IMR-90 (cell line): ENCODE measurements at regions not wholly inside any gene's neighbourhood (a gene's known extent, or its start where the extent isn't known, plus 50 kb on each side); places are given as distances from the start of the nearest gene placed in this dataset.

ENCODE experiments used
- ATAC-seq: fragments of 200-7000 bp; cut with Tn5 transposase; 2 replicates; pipeline ENCODE4 v1.9.1; 2020; ENCODE audit warnings: low read depth, mild to moderate bottlenecking, moderate library complexity
- BruUV-seq: library from RNA; stranded (reverse); fragments of 400-500 nt; replicated peaks from 2 replicates; lab custom pipeline; 2021; lab: Mats Ljungman, UMichigan
- CTCF ChIA-PET: fragments of 300-600 bp; formaldehyde crosslinking; extraction: SDS; loops from one replicate; lab custom pipeline; 2021; ENCODE audit warnings: antibody characterized with exemption; lab: Yijun Ruan, JAX
- POLR2A ChIA-PET: fragments of 300-600 bp; sonication (Branson Sonifier 250); formaldehyde crosslinking; loops from one replicate; lab custom pipeline; 2022; ENCODE audit warnings: antibody characterized with exemption; ENCODE audit not compliant: unreplicated experiment; lab: Charles Lee
- DNase-seq: peaks from one replicate; pipeline ENCODE4 v3.0.0; 2013
- H2AFZ ChIP-seq: replicated peaks from 2 replicates; pipeline ENCODE3; 2013; ENCODE audit warnings: low read length, mild to moderate bottlenecking; ENCODE audit not compliant: poor library complexity
- H2AK5ac ChIP-seq: 2 replicates; pipeline ENCODE4 v1.6.1; 2013; ENCODE audit warnings: low read depth, low read length, inconsistent platforms
- H2AK9ac ChIP-seq: replicated peaks from 2 replicates; pipeline ENCODE3; 2013; ENCODE audit warnings: mild to moderate bottlenecking, low read depth, low read length, moderate library complexity; ENCODE audit not compliant: poor library complexity
- H2BK120ac ChIP-seq: 2 replicates; pipeline ENCODE4 v1.6.1; 2013; ENCODE audit warnings: low read depth, low read length, inconsistent platforms
- H2BK15ac ChIP-seq: 3 replicates; pipeline ENCODE4 v1.6.1; 2013; ENCODE audit warnings: low read depth, low read length, inconsistent platforms
- H2BK20ac ChIP-seq: 2 replicates; pipeline ENCODE4 v1.6.1; 2013; ENCODE audit warnings: low read depth, mild to moderate bottlenecking, inconsistent platforms, low read length, moderate library complexity
- H2BK5ac ChIP-seq: 2 replicates; pipeline ENCODE4 v1.6.1; 2013; ENCODE audit warnings: mild to moderate bottlenecking, low read depth, low read length, inconsistent platforms; ENCODE audit not compliant: poor library complexity, severe bottlenecking
- H3K14ac ChIP-seq: replicated peaks from 2 replicates; pipeline ENCODE4 v1.6.1; 2013; ENCODE audit warnings: low read depth, low read length, inconsistent platforms
- H3K18ac ChIP-seq: 2 replicates; pipeline ENCODE4 v1.6.1; 2013; ENCODE audit warnings: low read depth, low read length, control low read depth
- H3K23ac ChIP-seq: 2 replicates; pipeline ENCODE4 v1.6.1; 2013; ENCODE audit warnings: low read depth, low read length, inconsistent platforms
- H3K27ac ChIP-seq: 2 replicates; pipeline ENCODE4 v1.5.1; 2013; ENCODE audit warnings: mild to moderate bottlenecking, control low read depth, low read length; ENCODE audit not compliant: insufficient read depth
- H3K27me3 ChIP-seq: 2 replicates; pipeline ENCODE4 v1.6.1; 2013; ENCODE audit warnings: low read length; ENCODE audit not compliant: control insufficient read depth, insufficient read depth
- H3K36me3 ChIP-seq: 2 replicates; pipeline ENCODE4 v1.6.1; 2013; ENCODE audit warnings: low read length, mixed read lengths; ENCODE audit not compliant: control insufficient read depth, insufficient read depth
- H3K4ac ChIP-seq: 2 replicates; pipeline ENCODE4 v1.6.1; 2013; ENCODE audit warnings: low read depth, low read length, inconsistent platforms
- H3K4me1 ChIP-seq: 2 replicates; pipeline ENCODE4 v1.6.1; 2013; ENCODE audit warnings: low read length, mixed read lengths; ENCODE audit not compliant: control insufficient read depth, insufficient read depth
- H3K4me2 ChIP-seq: 2 replicates; pipeline ENCODE4 v1.6.1; 2013; ENCODE audit warnings: low read depth, mild to moderate bottlenecking, control low read depth, low read length, moderate library complexity
- H3K4me3 ChIP-seq: 2 replicates; pipeline ENCODE4 v1.5.1; 2013; ENCODE audit warnings: low read depth, mild to moderate bottlenecking, control low read depth, low read length, moderate library complexity; ENCODE audit not compliant: insufficient read depth
- H3K56ac ChIP-seq: 2 replicates; pipeline ENCODE4 v1.6.1; 2013; ENCODE audit warnings: low read length, inconsistent platforms; ENCODE audit not compliant: insufficient read depth; ENCODE audit errors: extremely low read depth
- H3K79me1 ChIP-seq, 2 experiments: 2 replicates each; pipeline ENCODE4 v1.6.1; 2013; ENCODE audit warnings: low read length in 2 of 2, inconsistent platforms in 1 of 2, low read depth in 1 of 2
- H3K9ac ChIP-seq: 2 replicates; pipeline ENCODE4 v1.6.1; 2013; ENCODE audit warnings: low read depth, low read length, control low read depth
- H3K9me1 ChIP-seq: 2 replicates; pipeline ENCODE4 v1.6.1; 2013; ENCODE audit warnings: low read length, inconsistent platforms; ENCODE audit not compliant: insufficient read depth
- H3K9me3 ChIP-seq: 2 replicates; pipeline ENCODE4 v1.6.1; 2013; ENCODE audit warnings: low read length; ENCODE audit not compliant: control insufficient read depth, insufficient read depth
- H4K20me1 ChIP-seq: 2 replicates; pipeline ENCODE4 v1.6.1; 2013; ENCODE audit warnings: low read length, inconsistent platforms; ENCODE audit not compliant: insufficient read depth
- H4K5ac ChIP-seq: 2 replicates; pipeline ENCODE4 v1.6.1; 2013; ENCODE audit warnings: mild to moderate bottlenecking, low read depth, low read length, control low read depth
- H4K8ac ChIP-seq, 2 experiments: 2 replicates each; pipeline ENCODE4 v1.6.1; 2013; ENCODE audit warnings: low read depth in 2 of 2, low read length in 2 of 2, control low read depth in 1 of 2, inconsistent platforms in 1 of 2
- H4K91ac ChIP-seq: 2 replicates; pipeline ENCODE4 v1.6.1; 2013; ENCODE audit warnings: low read depth, low read length, inconsistent platforms; ENCODE audit not compliant: insufficient read depth
- CHD1 ChIP-seq: IDR thresholded peaks from 2 replicates; pipeline ENCODE4 v1.6.1; 2012; ENCODE audit warnings: low read depth, low read length, improper control_type of control experiment
- ELK1 ChIP-seq: fragments of 150-350 bp; IDR thresholded peaks from 2 replicates; pipeline ENCODE4 v1.6.1; 2016; ENCODE audit warnings: low read depth, mild to moderate bottlenecking, low read length, moderate library complexity, borderline replicate concordance
- NFE2L2 ChIP-seq: fragments of 150-350 bp; IDR thresholded peaks from 2 replicates; pipeline ENCODE4 v1.6.1; 2016; ENCODE audit warnings: low read depth, mild to moderate bottlenecking, low read length
- POLR2A ChIP-seq: IDR thresholded peaks from 2 replicates; pipeline ENCODE4 v1.6.1; 2012; ENCODE audit warnings: mild to moderate bottlenecking, low read depth, low read length
- USF2 ChIP-seq: fragments of 150-350 bp; IDR thresholded peaks from 2 replicates; pipeline ENCODE4 v1.6.1; 2017; ENCODE audit warnings: mild to moderate bottlenecking, antibody characterized with exemption, low read length, low read depth
- WGBS, 2 experiments: methylation state at CpG; one replicate each; pipeline versions ENCODE4 v1.1.5 to v1.1.7; 2013; ENCODE audit warnings: missing lambda C conversion rate in 2 of 2; ENCODE audit not compliant: insufficient read length in 1 of 2; ENCODE audit errors: extremely low coverage in 2 of 2; 5-methylcytosine and 5-hydroxymethylcytosine counted together
- dilution Hi-C: fragments of 300-500 bp; cut with HindIII; formaldehyde crosslinking; loops from one replicate; pipeline ENCODE4 v1.14.3; 2018; ENCODE audit warnings: low sequenced_read_pairs; ENCODE audit not compliant: unreplicated experiment
- in situ Hi-C: fragments of 300-500 bp; cut with MboI; formaldehyde crosslinking; loops from 3 replicates; pipeline ENCODE4 v1.14.3; 2019; ENCODE audit warnings: low sequenced_read_pairs, inconsistent platforms, mixed read lengths
- intact Hi-C: fragments of 100-400 bp; cut with micrococcal nuclease; formaldehyde crosslinking; loops from 2 replicates; pipeline ENCODE4 v1.10.0; 2022

- ATAC-seq, result no peak
- intact Hi-C loops, result no loop called here
Measured at GRCh38 chr4:151948351-151949016, 187.7 kb upstream of the GATB start.

More at GRCh38 chr4:151948351-151949016, 187.7 kb upstream of the GATB start:
- Histone ChIP-seq H3K14ac (no peak overlapping the region), H3K9me1 (no peaks in the 10 kb centered on the region), H2BK5ac (no peak overlapping the region), H3K79me1 (no peaks in the 10 kb centered on the region), H2BK15ac (no peak overlapping the region), H2BK20ac (no peak overlapping the region), H3K4me1 (no peaks in the 10 kb centered on the region; the same call in 1 of the 2 replicates), H3K9me3 (peaks cover 4% of the 10 kb centered on the region), H3K18ac (no peak overlapping the region), H3K4ac (no peak overlapping the region), H2AFZ (no peak overlapping the region), H3K4me3 (no peak overlapping the region), H3K36me3 (no peaks in the 10 kb centered on the region), H3K4me2 (no peak overlapping the region), H4K8ac (no peak overlapping the region), H3K9ac (no peak overlapping the region), H3K23ac (no peak overlapping the region), H4K20me1 (no peaks in the 10 kb centered on the region), H2AK9ac (no peak overlapping the region), H4K91ac (no peak overlapping the region), H3K56ac (no peak overlapping the region), H3K27ac (no peak overlapping the region), H2AK5ac (no peak overlapping the region), H3K27me3 (no peaks in the 10 kb centered on the region), H2BK120ac (no peak overlapping the region), H4K5ac (no peak overlapping the region)
- peak; percentile 38 for DNase-seq
- TF ChIP-seq ELK1 (no peak), CHD1 (no peak), POLR2A (no peak), USF2 (no peak), NFE2L2 (peak; percentile 54; the same call in 1 of the 2 replicates)
- POLR2A ChIA-PET, result interaction anchor here (0.7 kb wide), 1 partner anchor 205 kb away, joined by 3 read pairs; no protein-coding TSS in a partner anchor
- CTCF ChIA-PET, result no interaction called here
- WGBS, 2 experiments, result no CpG with 5 or more reads among the region's 1 CpG
- dilution Hi-C loops, result no loop called here
- in situ Hi-C loops, result no loop called here
- BruUV-seq, result no TSS peak
